ENCODE measurements at regions not wholly inside any gene's neighbourhood (a gene's known extent, or its start where the extent isn't known, plus 50 kb on each side); places are given as distances from the start of the nearest gene placed in this dataset.
"Not testable (repeated sequence)": the region's sequence is repeated elsewhere in the genome, so short reads cannot be mapped to it uniquely, and the experiment has no call there.

DNA sequence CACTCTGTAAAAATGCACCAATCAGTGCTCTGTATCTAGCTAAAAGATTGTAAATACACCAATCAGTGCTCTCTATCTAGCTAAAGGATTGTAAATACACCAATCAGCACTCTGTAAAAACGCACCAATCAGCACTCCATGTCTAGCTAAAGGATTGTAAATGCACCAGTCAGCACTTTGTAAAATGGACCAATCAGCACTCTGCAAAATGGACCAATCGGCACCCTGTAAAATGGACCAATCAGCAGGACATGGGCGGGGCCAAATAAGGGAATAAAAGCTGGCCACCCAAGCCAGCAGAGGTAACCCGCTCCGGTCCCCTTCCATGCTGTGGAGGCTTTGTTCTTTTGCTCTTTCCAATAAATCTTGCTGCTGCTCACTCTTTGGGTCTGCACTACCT lies 140.7 kb downstream of the ELOVL4 start:
- DNase-seq, result not testable (repeated sequence)

GRCh38 chr6:79804732-79805131 lies 142.6 kb downstream of the ELOVL4 start:
- DNase-seq, result no peak

GRCh38 chr6:79803917-79804316 lies 143.4 kb downstream of the ELOVL4 start:
- DNase-seq, result no peak

- no peak for DNase-seq
Observed at GRCh38 chr6:79802657-79803300, 144.6 kb downstream of the ELOVL4 start.

GRCh38 chr6:79801362-79801761 lies 146.0 kb downstream of the ELOVL4 start:
- no peak for DNase-seq

DNA sequence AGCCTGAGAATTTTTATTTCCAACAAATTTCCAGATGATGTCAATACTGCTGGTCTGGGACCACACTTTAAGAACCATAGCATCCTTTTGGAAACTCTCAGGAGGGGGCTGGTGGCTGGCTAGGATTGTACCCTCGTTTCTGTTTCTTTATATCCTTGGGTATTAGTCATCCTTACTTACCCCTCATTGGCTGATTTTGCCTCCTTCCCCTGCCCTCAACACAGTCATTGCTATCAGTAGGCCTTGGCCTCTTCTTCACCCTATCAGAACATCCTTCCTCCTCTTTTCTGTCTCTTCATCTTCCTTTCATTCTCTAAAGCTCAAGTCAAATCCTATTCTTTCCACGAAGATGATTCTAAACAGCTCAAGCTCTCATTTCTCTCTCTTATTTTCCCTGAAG lies 148.5 kb downstream of the ELOVL4 start:
- DNase-seq, result no peak

GRCh38 chr6:79797912-79798311 lies 149.4 kb downstream of the ELOVL4 start:
- no peak for DNase-seq

DNA sequence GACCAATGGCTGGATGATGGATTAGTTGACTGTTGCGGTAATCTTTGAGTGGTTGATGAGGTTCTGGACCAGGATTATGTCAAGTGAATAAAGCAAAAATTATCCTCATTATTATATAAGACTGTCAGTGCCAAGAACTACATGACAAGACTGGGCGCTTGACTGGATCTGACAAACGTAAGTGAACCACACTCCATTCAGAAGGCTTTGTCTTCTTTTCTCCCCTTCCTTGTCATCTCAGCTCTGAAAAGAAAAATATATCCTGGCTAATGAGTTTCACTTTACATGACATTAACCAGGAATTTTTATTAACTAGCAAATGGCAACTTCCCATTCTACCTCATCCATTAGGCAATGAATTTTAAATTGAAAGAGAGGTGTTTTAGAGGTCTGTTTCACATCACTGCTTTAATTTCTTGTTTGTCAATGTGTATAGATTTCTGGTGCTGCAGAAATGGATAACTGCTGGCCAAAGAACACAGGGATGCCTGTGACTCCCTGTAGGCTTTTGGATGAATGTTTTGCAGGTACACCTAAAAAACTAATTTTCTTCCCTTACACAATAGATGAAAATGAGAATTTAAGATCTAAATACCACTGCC lies 150.1 kb downstream of the ELOVL4 start:
- no peak for DNase-seq

DNA sequence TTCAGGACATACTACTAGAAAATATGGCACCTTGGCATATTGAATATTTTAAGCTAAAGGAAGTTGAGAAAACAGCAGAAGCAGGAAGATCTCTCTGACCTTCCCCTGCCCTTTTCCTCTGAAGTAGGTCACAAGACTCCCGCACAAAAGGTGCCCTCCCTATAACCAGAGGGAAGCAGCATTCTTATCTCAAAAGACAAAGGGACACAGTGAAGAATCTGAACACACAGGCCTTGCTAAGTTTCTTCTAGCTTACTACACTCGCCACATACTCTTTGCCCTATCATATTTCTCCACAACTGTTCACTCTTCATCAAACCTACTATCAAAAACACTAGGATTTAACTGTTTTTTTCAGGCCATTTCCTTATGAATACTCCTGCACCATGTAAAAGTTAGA lies 151.2 kb downstream of the ELOVL4 start:
- no peak for DNase-seq

GRCh38 chr6:79789896-79790295 lies 157.5 kb downstream of the ELOVL4 start:
- DNase-seq, result no peak

DNA sequence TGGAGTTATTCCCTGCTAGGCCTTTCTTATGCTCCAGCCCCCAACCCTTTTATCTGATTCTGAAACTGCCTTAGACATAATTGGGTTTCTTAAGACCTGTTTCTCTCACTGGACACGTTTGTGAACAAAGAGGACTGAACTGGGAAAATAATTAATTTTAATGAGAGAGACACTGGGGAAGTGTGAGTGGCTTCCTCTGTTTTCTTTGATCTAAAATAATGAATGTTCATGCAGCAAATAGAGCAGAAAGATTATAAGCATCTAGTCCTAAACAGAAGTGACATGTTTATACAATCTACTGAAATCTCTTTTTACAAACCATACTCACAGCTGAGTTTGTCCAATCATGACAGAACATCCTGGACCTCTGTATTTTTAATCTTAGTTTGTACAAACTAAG lies 157.6 kb downstream of the SH3BGRL2 start:
- DNase-seq, result no peak

- DNase-seq, result no peak
Observed at GRCh38 chr6:79787626-79788025, 156.5 kb downstream of the SH3BGRL2 start.

DNA sequence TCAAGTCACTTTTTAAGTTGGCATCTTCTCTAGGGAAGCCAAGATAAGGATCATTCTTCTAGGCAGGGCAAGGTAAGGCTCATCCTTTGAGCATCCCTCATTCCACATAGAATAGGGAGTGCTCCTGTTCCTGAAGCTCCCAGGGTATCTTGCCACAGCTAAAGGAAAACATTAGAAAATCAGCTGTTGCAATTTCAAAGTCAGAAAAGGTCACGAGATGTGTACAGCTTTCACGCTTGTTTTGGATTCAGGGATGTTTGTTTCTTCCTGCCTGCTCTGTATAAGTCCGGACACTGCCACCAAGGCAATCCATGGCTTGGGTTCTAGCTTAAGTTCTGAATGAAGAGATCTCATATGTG lies 153.2 kb downstream of the SH3BGRL2 start:
- DNase-seq, result no peak

- no peak for DNase-seq
Observed at GRCh38 chr6:79783670-79784394, 152.7 kb downstream of the SH3BGRL2 start.

GRCh38 chr6:79782792-79783580 lies 151.9 kb downstream of the SH3BGRL2 start:
- DNase-seq, result no peak

GRCh38 chr6:79781916-79782315 lies 150.8 kb downstream of the SH3BGRL2 start:
- DNase-seq, result no peak

DNA sequence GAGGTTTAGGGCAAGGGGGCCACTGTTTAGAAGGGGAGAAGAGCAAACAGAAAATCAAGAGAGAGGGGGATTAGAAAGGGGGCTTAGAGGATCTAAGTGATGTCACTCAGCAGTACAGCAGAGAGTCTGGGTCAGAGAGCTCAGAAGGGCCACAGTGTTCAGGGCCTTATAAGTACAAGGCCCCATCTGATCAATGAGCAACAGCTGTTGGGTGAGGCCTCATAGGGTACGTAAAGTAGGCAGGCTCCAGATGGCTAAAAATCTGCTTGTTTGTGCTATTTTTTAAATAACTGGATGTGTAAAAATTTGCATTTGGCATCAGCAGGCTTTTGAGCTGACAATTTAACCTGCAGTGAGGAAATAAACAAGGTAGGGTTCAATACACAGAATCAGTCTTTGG lies 149.8 kb downstream of the SH3BGRL2 start:
- no peak for DNase-seq

- no peak for DNase-seq
Observed at GRCh38 chr6:79778816-79779215, 147.7 kb downstream of the SH3BGRL2 start.

DNA sequence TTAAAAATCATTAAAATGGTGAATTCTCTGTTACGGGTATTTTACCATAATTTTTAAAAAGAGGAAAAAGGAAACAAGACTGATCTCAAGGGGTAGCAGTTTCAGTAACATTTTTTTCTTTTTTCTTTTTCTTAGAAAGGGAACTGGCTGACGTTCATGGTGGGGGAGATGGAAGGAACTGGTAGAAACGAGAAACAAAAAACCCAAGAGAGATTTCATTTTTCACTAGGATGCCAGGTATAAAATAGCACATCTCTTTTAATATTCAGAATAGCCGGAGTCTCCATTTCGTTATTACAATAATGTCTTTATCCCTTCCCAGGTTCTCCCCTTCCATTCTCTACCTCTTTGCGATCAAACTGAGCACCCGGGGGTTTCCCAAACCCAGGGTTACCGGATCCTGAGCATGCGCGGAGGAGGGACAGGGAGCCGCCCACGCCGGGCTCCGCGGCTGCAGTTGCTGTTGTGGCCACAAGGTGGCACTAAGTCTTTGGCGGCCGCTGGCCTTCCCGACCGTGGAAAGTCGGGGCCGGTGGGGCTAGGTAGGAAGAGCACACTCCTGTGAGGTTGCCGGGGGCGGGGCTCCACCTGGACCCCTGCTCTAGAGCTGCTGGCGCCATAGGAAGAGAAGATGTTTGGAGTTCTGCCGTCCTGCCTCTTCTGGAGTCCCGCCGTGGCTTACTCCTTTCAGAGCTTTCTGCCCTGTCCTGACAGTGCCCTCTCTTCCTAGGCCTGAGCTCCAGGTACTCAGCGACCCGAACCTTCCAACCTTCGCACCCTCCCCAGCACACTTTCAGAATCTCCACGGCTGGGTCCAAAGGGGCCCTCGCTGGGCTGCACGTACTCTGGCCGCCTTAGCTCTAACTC lies 146.8 kb downstream of the SH3BGRL2 start:
- DNase-seq, result peak; percentile 95

DNA sequence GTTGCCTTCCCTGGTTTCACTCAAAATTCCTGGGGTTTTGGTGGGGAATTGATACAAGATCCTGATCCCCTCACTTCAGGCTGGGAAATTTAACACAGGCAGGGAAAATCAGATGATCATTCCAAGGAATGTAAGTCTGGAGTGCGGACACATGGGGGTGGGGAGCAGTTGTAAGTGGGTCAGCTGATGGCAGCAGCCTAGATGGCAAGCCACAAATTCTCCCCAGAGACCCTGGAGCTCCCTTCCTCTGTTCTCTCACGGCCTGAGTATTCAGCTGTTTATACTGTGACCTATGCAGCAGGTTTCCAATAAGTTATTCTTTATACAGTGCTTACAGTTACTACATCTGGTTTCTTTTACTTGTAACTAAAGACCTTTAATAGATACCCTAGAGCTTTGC lies 144.9 kb downstream of the SH3BGRL2 start:
- DNase-seq, result no peak

DNA sequence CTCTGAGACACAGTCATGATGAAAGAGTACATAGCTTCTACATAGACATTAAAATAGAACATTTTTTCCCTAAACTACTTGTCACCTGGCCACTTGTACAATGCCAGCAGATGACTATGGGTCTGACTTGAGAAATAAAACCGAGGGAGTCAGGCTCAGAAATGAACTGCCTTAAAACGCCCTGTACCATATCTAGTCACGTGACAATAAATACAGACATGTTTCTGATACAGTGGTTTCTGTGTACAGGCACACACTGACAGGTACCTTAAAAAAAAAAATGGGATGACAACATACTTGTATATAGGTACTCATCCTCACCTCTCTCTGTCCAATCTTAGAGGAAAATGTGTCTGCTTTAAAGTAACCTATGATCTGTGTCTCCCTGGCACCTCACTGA lies 144.1 kb downstream of the SH3BGRL2 start:
- no peak for DNase-seq

- DNase-seq, result no peak
Observed at GRCh38 chr6:79764747-79765146, 133.6 kb downstream of the SH3BGRL2 start.

GRCh38 chr6:79763301-79763700 lies 132.2 kb downstream of the SH3BGRL2 start:
- DNase-seq, result no peak

Measured in activated effector memory CD4-positive, alpha-beta T cell treated with anti-CD3 and anti-CD28 coated beads, Interleukin-2, amount 50 U/mL, for 16 hours (primary cell).